DMS114 treated with DMSO at 0.1 percent for 48 hours (cell line): ENCODE measurements at regions not wholly inside any gene's neighbourhood (a gene's known extent, or its start where the extent isn't known, plus 50 kb on each side); places are given as distances from the start of the nearest gene placed in this dataset.

Experiments used
- DNase-seq: peaks from one replicate; lab custom pipeline; 2025; ENCODE audit not compliant: unreplicated experiment; lab: John Stamatoyannopoulos, UW

DNA sequence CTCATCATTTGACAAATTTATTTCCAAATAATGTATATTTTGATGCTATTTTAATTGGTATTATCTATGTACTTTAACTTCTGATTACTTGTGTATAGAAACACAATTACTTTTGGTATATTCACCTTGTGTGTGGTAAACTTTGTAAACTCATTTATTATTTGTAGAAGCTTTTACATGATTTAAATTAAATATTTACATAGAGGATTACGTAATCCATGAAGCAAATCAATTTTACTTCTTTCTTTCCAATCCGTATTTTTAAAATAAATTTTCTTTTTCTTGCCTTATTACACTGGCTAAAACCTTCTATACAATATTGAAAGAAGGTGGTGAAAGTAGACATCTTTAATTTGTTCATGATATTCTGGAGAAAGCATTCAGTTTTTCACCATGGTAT, 540.2 kb downstream of the MMUT start:
- no peak for DNase-seq

DNA sequence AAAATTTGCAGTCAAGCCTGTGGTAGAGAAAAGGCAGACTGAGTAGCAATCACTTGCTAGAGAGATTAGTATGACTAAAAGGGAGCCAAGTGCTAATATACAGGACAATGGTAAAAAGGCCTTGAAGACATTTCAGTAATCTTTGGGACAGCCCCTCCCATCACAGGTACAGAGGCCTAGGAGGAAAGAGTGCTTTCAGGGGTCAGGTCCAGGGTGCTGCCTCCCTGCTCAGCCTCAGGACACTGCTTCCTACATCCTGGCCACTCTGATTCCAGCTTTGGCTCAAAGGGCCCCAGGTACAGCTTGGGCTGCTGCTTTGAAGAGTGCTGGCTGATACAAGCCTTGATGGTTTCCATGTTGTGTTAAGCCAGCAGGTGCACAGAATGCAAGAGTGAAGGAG, 543.5 kb downstream of the MMUT start:
- no peak for DNase-seq

DNA sequence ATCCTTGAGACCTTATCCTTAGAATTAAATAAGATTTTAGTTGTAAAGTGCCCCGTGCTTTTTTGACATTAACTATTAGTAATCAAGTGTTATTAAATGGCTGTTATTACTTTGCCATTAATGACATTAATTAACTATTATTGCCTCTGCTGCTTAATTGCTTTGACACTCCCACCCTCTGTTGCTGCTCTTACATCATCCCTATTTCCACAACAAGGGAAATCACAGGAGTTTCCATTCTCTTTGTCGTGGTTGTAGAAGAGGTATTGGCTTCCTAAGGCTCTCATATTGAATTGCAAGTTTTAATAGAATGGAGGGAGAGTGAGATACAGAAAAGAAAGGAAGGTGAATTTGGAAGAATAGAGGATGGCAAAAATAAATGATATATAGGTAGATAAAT, 545.8 kb downstream of the MMUT start:
- DNase-seq = no peak

DNA sequence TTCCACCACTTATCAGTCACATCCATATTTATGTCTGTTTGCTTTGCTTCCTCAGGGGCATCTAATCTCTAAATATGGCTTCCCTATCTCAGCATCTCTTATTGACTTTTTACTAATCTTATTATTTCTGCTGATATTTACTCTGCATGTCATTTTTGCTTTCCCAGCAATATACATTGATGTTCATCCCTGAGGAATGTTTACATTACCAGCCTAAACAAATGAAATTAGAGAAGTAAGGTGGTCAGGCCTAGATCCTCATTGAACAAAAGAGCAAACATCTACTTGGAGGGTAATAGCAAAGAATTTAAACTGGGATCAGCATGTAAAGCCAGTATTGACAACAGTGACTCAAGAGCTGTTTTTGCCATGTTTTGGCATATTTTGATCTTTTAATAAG, 546.4 kb downstream of the MMUT start:
- no peak for DNase-seq

DNA sequence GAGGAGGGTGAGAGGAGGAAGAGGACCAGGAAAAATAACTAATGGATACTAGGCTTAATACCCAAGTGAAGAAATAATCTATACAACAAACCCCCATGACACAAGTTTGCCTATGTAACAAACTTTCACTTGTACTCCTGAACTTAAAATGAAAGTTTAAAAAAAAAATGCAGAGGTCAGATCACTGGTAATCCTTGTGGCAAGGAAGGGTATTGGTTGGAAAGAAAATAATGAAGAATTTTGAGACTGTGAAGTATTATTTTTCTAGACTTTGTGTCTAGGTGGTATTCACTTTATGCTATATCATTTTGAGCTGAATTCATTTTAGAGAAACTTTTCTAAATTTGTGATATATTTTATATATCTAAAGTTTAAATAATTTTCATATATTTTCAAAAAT, 547.5 kb downstream of the MMUT start:
- no peak for DNase-seq

DNA sequence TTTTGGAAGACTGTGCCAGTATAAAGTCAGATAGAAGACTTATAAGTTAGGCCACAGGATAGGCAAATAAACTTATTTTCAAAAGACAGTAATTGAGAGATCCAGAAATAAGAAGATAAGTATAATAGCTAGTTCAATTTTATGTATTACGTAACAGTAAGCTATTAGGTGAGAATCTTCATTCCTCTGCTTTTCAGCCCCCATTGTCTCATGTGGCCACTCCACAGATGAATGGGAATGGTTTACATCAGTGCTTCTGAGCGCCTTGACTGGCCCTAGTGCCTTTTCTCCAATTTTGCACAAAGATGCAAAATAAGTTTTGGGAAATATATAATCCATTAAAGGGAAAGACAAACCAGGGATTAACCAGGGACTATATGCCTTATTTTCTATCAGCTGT, 550.5 kb downstream of the MMUT start:
- DNase-seq = no peak

DNA sequence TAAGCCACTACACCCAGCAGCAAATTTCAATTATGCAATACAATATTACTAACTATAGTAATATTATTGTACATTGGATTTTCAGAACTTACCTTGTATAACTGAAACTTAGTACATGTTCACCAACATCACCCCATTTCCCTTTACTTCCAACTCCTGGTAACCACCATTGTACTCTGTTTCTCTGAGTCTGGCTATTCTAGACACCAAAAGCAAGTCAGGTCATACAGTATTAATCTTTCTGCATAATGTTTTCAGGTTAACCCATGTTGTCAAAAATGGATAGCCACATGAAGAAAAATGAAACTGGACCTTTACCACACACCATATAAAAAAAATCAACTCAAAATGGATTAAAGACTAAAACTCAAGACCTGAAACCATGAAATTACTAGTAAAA, 558.2 kb downstream of the MMUT start:
- no peak for DNase-seq

DNA sequence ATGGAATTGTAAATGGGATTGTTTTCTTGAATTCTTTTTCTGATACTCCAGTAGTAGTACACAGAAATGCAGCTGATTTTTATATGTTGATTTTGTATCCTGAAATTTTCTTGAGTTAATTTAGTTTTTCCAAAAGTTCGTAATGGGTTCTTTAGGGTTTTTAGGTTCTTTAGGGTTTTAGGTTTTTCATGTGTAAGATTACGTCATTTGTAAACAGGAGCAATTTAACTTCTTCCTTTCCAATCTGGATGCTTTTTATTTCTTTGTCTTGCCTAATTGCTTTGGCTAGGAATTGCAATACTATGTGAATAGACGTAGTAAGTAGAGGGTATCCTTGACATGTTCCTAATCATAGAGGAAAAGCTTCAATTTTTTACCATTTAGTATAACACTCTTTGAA, 568.6 kb downstream of the MMUT start:
- DNase-seq = no peak

DNA sequence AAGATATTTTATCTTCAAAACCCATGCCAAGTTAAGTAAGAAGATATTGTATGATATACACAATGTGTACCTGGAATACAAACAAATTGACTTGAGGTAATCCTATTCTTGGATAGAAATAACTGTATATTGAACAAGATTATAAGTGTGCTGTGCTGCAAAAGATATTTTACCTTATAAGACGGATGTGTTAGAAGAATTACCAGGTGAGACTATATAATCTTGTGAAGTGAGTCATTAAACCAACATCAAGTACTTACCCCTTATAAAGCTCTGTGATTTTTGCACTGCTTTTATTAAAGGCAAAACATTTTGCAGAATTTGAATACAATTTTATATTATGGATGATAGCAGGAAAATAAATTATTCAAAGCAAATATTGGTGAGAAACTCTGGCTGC, 570.0 kb downstream of the MMUT start:
- DNase-seq = no peak

DNA sequence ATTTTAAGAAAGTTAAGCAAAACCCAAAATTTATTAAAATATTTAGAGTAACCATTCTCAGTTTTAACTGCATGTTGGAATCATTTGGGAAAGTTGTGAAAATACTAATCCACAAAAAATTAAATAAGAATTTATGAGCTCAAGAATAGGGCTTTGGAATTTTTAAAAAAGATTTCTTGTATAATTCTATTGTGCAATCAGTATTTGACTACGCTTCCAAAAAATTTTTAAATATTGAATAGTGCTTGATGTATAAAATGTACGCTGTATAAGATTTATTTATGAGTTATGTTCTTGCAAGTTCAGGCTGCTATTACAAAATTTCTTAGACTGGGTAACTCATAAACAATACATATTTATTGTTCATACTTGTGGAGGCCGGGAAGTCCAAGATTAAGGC, 571.7 kb downstream of the MMUT start:
- DNase-seq = no peak

DNA sequence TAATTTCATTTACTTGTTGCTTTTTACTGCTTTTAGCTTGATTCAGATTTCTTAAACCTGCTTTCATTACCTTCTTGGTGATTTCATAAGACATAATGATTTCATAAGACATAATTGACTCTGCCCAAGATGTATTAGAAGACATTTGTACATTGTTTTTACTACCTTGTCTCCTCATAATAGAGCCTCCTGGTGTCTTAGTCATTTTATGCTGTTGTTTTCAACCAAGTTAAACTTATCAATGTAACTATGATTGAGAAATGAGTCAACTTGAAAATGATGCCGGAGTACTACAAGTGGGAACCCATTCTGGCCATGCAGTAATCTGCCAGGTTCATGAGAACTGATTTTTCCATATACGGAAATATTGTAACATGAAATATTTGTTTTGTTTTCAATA, 573.6 kb downstream of the MMUT start:
- no peak for DNase-seq

DNA sequence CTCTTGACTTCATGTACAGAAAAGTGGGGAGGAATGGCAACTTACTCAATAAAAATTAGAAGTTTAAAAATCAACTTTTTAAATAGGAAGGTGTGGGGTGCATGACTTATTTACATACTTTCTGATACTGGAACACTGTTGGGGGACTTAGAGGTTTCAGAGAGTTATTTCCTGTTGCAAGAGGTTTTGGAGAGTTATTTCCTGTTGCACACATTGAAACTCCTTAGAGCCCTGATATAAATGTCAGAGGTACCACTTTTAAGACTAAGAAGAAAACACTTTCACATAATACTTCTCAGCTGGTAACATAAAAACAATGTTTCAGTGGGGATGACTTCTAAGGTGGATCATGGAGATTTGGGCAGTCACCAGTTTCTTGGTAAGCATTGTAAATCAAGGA, 579.9 kb downstream of the MMUT start:
- DNase-seq = no peak

DNA sequence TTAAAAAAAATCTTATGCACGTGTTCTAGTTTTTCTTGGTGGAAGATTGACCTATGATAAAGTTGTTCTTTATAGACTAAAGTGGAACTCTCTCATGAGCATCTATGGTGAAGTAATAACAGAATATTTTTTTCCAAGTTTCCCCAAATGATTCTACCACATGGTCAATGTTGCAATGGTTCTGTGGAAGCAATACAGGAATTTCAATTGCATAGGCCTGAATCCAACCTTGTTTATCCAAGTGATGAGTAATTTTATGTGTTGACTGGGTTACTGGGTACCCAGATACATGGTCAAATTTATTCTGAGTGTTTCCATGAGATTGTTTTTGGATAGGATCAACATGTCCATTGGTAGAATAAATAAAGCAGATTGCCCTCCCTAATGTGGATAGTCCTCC, 581.5 kb downstream of the MMUT start:
- no peak for DNase-seq

DNA sequence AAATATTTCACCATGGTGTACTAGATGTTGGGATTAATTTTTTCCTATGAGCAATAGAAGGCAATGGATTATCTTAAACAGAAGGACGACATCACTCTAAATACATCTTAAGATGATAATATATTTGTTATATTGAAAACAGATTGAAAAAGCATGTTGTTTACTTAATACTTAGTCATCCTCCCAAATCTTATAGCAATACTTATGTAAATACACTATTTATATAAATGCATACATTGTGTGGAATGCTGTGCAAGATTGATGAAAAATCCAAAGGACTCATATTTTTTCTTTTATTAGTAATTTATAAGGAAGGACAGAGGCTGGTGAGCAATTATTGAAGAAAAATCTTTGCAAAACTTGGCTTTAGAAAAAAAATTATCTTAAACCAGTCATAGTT, 593.5 kb downstream of the MMUT start:
- DNase-seq = no peak

DNA sequence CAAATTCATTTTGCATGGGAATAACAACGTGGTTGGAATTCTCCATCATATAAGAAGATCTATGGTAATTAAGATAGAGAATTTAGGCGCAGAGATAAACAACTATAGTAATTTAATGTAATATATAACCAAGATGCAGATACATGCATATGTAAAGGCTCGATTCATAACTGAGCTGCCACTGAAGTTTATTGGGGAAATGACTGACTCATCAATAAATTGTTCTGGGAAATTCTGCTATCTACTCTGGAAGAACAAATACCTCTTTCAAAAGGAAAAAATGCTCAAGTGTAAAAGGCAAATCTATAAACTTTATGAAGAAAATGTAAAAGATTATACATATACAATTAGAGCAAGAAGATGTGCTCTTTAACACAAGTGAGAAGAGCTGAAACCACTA, 596.4 kb downstream of the MMUT start:
- no peak for DNase-seq

DNA sequence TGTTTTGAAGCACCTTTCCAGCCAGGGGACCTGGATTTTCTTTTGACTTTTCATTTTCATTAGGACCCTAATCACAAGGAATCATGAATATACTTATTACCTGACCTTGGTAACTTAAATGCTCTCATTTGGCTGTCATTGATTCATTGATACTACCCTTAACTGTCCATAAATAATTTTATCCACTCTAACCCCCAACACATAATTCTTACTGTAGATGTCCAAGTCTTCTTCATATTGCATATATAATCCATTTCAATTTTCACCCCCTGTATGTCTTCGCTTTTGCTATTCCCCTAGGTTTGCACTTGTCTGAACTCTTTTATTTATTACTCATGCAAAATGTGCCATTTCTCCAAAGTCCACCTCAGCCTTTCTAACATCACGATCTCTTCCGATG, 602.9 kb downstream of the MMUT start:
- DNase-seq = no peak

DNA sequence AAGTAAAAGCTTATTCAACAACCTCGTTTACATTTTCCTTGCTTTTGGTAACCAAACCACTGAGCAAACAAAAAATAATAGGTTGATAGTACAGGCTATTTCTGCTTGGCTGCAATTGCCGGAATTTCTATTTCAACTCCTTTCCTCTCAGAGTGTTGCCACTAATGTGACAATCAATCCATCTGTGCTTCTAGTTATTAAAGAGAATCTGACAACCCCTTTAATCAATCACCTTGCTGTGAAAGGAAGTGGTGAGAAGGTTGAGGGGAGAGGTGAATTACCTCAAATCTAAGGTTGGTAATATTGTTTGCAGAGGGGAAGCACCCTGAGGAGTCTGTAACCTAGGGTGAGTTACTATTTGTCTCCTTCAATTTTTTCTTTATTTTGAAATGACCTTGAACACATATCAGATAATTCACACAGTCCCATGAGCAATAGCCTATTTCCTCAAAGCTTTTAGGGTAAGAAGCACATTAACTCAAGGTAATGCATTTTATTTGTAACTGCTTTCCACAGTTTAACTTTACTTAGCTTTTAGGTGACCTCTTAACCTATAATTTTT, 603.4 kb downstream of the MMUT start:
- no peak for DNase-seq

DNA sequence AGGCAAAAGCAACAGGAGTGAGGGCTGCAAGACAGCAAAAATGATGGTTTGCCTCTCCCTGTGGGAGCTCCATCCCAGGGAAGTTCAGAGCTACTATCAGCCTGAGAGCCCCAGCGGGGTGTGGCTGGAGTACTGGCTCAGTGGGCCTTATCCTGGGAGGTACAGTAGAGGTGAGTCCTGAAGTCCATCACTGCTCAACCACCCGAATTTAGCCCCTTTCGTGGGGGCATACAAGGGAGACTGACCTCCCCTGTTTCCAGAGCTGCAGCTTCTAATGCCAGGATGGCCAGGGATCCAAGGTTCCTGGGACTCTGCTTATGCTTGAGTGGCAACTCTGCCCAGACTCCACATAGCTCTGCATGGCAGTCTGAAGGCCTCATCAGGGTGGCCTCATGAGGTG, 617.8 kb downstream of the MMUT start:
- DNase-seq = no peak

DNA sequence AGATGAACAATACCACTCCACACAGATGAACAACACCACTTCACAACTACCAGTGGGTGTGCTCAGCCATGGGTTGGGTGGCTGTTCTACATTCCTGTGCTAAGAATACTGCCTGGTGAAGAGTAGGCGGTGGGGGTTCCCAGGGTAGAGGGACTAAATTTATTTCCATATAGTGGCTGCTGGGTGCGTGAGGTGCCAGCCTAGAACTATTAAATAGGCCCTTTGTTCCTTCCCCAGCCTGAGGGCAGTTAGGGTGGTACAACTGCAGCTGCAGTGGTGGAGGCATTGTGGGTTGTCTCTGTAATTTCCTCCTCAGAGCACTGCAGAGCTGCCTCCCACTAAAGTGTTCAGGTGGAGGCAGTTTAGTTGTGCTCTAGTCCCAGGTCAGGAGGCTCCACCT, 618.4 kb downstream of the MMUT start:
- no peak for DNase-seq

DNA sequence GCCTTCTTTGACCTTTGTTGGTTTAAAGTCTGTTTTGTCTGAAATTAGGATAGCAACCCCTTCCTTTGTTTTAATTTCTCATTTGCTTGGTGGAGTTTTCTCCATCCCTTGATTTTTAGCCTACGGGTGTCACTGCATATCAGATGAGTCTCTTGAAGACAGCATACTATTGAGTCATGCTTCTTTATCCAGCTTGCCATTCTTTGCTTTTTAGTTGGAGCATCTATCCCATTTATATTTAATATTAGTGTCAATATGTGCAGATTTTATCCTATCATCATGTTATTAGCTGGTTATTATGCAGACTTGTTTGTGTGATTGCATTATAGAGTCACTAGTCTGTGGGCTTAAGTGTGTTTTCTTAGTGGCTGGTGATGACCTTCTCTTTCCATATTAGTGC, 622.2 kb downstream of the MMUT start:
- no peak for DNase-seq

DNA sequence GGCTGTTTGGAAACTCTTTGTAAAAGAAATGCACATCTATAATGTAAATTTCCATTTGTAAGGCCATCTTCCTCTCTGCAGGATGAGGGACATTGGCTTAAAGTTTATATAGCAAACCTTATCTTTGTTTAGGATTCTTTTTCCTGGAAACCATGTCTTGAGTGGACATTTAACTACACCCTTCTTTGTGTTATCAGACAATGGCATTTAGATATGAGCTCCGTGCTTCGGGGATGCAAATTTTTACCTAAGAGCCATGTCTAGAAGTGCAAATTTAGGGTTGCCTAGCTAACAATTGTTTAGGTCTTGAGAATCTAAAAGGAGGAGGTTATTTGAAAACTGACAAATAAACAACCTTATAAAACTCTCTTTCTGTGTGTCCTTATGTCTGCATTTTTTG, 623.8 kb downstream of the MMUT start:
- DNase-seq = no peak

DNA sequence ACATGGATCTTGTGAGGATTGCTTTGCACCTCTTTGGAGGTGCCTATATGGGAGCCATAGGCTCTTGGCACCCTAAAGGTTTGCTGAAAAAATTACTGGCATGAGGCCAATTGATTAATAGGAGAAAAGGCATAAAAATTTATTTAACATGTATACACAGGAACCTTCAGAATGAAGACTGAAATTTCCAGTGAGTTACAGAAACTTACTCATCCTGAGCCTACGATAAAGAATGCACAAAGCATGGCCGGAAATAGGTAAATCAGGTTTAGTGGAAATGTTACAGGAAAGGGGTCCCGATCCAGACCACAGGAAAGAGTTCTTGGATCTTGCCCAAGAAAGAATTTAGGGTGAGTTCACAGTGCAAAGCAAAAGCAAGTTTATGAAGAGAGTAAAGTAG, 625.3 kb downstream of the MMUT start:
- DNase-seq = no peak

DNA sequence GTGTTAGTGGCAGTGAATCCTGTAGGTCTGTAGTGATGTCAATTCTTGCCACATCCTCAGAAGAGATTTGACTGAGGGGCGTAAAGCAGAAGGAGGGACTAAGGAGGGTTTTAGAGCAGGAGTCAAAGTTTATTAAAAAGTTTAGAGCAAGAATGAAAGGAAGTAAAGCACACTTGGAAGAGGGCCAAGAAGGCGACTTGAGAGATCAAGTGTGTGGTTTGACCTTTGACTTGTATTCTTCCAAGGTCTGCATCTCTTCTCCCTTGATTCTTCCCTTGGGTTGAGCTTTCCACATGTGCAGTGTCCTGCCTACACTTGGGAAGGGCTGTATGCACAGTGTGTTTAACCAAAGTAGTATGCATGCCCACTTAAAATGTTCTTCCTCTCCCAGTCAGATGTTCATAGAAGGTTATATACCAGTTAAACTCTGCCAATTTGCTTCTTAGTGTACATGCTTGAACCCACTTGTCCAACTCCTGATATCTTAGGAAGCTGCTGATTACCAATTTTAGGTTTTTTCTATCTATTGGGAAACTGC, 627.6 kb downstream of the MMUT start:
- no peak for DNase-seq

DNA sequence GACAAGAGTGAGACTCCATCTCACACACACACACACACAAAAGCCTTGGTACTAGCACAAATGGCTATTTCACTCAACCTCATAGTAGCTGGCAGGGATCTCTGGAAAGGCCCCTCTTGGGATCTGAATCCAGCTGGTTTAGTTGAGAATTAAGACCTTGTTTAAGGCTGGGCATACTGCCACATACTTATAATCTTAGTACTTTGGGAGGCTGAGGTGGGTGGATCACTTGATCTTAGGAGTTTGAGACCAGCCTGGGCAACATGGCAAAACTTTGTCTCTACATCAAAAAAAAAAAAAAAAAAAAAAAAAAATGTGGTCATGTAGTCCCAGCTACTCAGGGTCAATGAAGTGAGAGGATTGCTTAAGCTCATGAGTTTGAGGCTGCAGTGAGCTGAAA, 628.3 kb downstream of the MMUT start:
- DNase-seq = no peak
